KOPT-K1 (cell line): ENCODE measurements at regions not wholly inside any gene's neighbourhood (a gene's known extent, or its start where the extent isn't known, plus 50 kb on each side); places are given as distances from the start of the nearest gene placed in this dataset.
"Not testable (repeated sequence)": the region's sequence is repeated elsewhere in the genome, so short reads cannot be mapped to it uniquely, and the experiment has no call there.

Source experiments
- H3K27ac ChIP-seq: fragments of 200-600 bp; sonication (generic); 2 replicates; pipeline ENCODE4 v1.5.1; 2016; ENCODE audit warnings: antibody characterized with exemption, mild to moderate bottlenecking, low read depth, low read length; ENCODE audit not compliant: poor library complexity, severe bottlenecking
- H3K36me3 ChIP-seq: fragments of 200-600 bp; sonication (generic); 2 replicates; pipeline ENCODE4 v1.5.1; 2017; ENCODE audit warnings: antibody characterized with exemption, mild to moderate bottlenecking, low read length, moderate library complexity; ENCODE audit not compliant: insufficient read depth
- H3K9me3 ChIP-seq: fragments of 200-600 bp; sonication (generic); 2 replicates; pipeline ENCODE4 v1.5.1; 2017; ENCODE audit warnings: antibody characterized with exemption, low read length, mild to moderate bottlenecking; ENCODE audit not compliant: insufficient read depth, poor library complexity, severe bottlenecking

DNA sequence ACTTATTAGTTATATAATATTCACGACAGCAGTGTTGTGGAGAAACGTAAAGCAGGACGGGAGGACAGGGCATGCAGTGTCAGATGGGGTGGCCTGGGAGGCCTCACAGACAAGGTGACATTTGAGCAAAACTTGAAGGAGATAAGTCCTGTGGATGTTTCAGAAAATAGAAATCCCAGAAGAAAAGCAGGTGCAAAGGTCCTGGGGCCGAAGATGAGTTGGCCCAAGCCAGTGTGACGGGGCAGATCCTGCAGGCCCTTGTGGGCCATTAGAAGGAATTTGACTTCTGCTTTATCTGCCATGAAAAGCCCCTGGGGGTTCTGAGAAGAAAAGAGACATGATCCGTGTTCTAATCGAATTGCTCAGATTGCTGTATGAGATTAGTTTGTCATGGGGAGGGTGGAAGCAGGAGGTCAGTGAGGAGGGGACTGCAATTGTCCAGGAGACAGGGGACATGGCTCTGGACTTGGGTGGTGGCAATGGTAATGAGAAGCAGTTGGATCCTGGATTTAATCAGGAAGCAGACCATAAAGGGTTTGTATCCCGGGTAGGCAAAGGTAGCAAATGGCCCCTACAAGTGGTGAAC lies 437.4 kb upstream of the SULF2 start:
- Histone ChIP-seq H3K36me3 (no peaks in the 10 kb centered on the region), H3K9me3 (no peaks in the 10 kb centered on the region), H3K27ac (no peak overlapping the region)

DNA sequence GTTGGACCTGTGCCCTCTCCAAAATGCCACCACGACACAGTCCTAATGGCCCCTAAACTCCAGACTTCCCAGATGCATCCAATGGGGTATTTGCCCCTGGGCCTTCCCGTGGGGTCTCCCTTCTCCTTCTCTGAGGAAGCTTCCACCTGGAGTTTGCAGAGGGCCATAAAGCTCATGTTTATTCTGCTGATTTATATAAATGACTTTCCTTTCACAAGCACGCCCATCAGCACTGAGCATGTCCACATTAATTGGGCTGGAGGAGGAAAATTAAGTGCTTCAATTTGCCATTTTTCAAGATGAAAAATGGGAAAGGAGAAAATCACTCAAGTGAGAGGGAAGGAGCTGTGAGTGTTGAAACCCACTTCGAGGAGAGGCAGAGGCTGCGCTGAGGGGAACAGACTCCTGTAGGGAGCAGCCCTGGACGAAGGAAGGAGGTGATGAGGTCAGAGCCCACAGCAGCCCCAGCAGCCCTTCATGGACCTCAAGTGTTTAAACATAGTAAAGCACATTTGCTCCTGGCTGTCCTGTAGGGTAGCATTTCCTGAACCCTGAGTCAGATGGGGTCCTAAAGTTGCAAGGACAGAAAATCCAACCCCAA lies 434.9 kb upstream of the SULF2 start:
- H3K9me3 ChIP-seq, result no peaks in the 10 kb centered on the region
- no peak overlapping the region for H3K27ac ChIP-seq
- no peaks in the 10 kb centered on the region for H3K36me3 ChIP-seq

DNA sequence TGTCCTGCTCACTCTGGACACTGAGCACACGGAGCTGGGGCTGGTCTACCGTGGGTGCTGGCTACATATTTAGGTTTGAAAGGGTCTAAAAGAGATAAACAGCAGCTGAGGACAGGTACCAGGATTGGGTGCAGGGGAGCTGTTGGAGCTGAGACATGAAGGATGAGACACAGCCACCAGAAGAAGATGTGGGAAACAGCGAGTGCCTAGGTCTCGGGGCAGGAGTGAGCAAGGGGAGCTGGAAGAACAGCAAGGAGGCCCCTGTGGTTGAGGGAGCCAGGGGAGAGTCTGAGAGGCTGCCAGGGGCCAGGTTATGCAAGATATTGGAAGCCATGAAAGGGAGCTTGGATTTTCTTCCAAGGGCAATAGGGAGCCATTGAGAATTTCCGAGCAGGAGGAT lies 434.0 kb upstream of the SULF2 start:
- no peaks in the 10 kb centered on the region for H3K9me3 ChIP-seq
- no peak overlapping the region for H3K27ac ChIP-seq
- H3K36me3 ChIP-seq, result no peaks in the 10 kb centered on the region

DNA sequence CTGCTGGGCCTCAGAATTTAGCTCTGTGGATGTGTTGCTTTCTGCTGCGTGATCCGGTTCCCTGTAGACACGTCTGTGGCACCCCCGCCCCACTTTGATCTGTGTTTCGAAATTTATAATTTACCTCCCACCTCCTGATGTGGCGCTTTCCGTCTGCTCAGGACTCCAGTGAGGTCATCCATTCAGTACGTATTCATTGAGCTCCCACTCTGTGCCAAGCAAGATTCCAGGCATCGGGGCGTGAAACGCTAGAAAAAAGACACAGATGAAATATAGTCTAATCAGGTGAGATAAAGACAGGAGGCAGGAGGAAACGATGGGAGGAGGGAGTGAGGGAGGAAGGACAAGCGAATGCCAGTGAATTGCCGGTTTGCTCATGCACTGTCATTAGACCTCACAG lies 431.9 kb upstream of the SULF2 start:
- Histone ChIP-seq H3K36me3 (no peaks in the 10 kb centered on the region), H3K27ac (no peak overlapping the region), H3K9me3 (no peaks in the 10 kb centered on the region)

DNA sequence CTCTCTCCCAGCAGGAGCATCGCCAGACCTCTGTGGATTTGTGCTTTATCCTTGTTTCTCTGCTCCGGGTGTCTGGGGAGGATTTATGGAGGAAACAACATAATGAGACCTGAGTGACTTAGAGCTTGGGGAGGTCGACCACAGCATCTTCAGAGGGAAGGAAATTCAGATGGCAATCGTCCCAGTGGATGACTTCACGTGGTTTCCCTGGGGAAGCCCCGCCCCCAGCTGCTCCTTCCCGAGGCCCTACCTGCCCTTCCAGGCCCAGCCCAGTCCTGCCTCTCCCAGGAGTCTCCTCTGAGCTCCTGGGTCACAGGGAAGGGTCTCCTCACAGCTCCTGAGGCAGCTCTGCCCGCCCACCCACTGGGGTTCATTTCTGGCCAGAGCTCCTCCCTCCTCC lies 430.3 kb upstream of the SULF2 start:
- H3K9me3 ChIP-seq, result no peaks in the 10 kb centered on the region
- H3K27ac ChIP-seq, result no peak overlapping the region
- H3K36me3 ChIP-seq, result no peaks in the 10 kb centered on the region

DNA sequence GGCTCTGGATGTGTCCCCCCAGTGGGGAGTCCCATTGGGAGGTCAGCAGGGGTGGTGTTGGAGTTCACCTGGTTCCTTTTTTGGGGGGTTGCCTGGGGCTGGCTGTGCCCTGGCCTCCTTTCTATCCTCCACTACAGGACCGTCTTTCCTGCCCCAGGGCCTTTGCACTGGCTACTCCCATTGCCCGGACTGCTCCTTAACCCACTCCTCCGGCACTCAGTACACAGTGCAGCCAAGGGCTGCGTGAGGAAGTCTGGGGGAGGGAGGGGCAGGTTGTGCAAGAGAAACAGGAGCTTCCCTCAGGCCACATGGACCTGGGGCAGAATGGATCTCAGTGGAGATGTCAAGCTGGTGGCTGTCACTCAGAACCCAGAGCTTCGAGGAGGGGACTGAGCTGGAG lies 429.3 kb upstream of the SULF2 start:
- no peak overlapping the region for H3K27ac ChIP-seq
- no peaks in the 10 kb centered on the region for H3K36me3 ChIP-seq
- no peaks in the 10 kb centered on the region for H3K9me3 ChIP-seq

DNA sequence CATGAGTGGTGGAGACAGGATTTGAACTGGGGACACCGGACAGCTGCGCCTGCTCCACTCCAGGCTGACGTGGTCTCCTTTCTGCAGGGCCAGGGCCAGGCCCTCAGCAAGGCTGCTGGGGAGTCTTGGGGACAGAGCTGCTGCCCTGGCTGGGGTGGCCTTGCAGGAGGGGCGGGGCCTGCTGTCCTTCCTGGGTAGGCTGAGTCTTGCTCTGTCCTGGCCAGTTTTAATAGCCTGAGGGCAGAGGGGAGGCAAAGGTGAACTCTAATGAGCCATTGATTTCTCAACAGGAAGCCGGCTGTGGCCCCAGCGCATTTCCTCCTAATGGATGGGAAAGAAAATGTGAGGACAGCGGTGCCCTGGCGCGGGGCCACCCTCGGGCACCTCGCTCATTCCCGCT lies 428.4 kb upstream of the SULF2 start:
- H3K9me3 ChIP-seq, H3K27ac ChIP-seq, H3K36me3 ChIP-seq: not testable (repeated sequence)

DNA sequence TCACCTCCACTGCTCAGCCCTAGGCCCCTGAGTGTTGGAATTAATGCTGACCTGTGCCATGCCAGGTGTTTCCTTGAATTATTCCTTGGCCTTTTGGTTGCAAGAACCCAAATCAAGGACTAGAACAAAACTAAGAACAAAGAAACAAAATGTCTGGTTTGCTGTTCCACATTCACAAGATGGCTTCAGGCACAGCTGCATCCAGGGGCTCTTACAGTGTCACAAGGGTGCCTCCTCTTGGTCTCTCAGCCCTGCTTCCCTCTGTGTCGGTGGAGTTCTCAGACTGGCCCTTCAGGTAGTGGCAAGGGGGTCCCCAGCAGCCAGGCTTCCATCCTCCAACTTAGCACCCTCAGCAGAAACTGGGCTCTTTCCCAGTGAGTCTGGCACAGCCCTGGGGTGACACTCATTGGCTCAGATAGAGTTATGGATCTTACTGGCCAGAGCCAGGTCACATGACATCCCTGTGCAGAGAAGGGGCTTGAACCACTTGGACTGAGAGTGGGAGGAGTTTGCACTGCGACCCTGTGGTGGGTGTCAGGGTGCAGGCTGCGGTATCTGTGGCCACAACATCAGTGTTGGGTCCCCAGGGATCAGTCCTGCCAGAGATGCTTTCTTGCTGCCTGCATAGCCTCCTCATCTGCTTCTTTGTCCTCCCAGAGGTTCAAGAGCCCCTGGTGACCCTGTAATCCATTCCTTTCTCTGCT lies 427.7 kb upstream of the SULF2 start:
- Histone ChIP-seq H3K9me3 (no peaks in the 10 kb centered on the region), H3K27ac (no peak overlapping the region), H3K36me3 (no peaks in the 10 kb centered on the region)

DNA sequence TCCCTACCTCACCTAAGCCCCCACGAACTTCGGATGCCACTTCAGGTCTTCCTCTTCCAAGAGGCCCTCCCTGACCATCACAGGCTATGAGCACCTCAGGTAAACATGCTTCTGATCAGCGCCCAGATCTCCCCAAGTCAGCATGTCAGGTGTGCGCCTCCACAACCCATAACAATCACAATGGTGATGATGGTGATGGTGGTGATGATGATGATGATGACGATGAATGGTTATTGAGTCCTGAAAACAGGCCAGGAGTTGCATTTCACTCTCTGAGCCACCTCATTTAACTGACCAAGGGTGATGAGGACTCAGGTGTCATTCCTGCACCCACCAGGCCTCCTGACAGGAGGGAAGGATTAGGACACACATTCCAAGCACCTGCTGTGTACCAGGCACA lies 426.6 kb upstream of the SULF2 start:
- H3K27ac ChIP-seq, result no peak overlapping the region
- no peaks in the 10 kb centered on the region for H3K9me3 ChIP-seq
- no peaks in the 10 kb centered on the region for H3K36me3 ChIP-seq

DNA sequence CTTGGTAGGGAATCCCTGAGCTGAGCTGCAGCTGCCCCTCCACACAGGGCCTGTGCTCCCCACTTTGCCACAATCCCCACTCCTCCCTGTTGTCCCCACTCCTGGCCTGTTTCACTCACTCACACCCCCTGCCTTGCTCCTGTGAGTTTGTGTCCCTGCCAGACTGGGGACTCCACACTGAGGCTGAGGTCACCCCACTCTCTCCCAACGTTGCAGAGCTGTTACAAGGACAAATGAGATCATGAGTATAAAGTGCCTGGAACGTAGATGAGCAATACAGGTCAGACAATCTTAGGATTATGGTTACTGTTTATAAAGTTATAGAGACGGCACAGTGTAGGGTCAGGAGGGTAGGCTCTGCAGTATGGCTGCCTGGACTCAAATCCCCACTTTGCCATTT lies 426.0 kb upstream of the SULF2 start:
- Histone ChIP-seq H3K36me3 (no peaks in the 10 kb centered on the region), H3K27ac (no peak overlapping the region)

DNA sequence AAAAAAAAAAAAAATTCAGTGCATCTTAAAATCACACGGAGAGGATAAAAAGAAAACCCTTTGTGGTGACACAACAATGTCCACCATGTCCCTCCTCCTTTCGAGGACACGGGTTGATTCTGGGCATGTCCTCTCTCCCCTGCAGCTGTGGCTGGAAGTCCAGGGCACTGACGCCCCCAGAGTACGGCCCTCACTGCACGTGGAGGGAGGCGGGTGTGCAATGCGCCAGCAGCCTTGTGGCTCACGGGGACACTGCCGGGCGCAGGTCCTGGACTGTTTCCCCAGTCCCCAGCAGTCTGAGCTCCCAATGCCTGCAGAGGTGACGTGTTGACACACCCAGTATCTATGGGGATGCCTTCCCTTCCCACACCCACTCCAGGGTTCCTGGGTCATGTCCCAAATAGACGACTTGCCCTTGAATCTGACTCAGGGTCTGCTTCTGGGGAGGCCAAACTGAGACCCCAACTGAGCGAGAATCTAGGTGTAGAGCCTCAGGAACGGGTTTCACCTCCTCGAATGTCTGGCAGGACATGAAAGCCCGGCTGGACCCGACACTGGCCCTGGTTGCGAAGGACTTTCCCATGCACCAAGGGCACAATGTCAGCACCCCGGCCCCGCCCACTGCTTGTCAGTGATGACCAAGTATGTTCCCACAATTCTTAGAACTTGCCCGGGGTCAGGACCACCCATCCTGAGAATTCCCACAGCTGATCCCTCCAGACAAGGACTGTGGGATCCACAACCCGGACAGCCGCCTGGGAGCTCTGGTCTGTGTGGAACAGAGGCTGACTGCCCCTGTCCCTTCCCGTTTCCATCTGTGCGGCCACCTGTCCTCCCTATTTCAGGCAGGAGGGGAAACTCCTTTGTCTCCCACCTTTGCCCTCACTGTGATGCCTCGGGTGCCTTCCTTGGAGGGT lies 425.1 kb upstream of the SULF2 start:
- Histone ChIP-seq H3K36me3 (no peaks in the 10 kb centered on the region), H3K27ac (no peak overlapping the region)

More for the DNA sequence above, 426.0 kb upstream of the SULF2 start:
- H3K9me3 ChIP-seq, result no peaks in the 10 kb centered on the region

DNA sequence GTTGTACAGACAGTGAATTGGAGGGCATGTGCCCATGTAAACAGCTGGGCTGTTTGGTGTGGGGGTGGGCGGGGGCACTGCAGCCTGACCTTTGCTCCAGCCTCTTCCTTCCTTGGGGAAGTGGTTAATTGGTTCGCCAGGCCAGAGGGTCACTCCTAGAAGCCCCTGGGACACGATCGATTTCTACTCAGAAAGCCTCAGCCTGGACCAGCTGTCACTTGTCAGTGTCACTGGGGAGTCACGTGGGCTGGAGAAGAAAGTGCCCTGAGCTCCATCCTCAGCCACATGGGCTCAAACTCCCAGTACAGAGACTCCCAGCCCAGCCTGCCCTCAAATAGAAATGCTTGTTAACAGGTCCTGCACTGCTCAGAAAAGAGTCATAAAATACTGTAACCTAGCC lies 423.8 kb upstream of the SULF2 start:
- no peaks in the 10 kb centered on the region for H3K9me3 ChIP-seq
- H3K27ac ChIP-seq, result no peak overlapping the region
- H3K36me3 ChIP-seq, result no peaks in the 10 kb centered on the region

More for the DNA sequence above, 425.1 kb upstream of the SULF2 start:
- no peaks in the 10 kb centered on the region for H3K9me3 ChIP-seq

DNA sequence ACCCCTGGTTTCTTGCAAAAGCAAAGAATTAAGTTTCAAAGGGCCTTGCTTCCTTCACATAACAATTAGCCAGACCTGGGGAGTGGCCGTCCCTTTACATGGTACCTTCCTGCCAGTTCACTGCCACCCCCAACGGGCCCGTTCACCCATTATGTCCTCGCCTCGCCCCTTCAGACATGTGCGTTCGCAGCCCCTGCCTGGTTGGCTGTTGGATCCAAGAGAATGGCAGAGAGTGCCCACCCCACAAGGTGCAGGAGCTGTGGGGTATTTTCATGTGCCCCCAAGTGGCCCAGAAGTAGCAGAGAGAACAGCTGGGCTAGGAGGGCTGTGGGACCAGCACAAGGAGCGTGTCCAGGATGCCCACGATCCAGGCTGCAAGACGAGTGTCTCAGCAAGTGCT lies 422.9 kb upstream of the SULF2 start:
- Histone ChIP-seq H3K9me3 (no peaks in the 10 kb centered on the region), H3K27ac (no peak overlapping the region), H3K36me3 (no peaks in the 10 kb centered on the region)

DNA sequence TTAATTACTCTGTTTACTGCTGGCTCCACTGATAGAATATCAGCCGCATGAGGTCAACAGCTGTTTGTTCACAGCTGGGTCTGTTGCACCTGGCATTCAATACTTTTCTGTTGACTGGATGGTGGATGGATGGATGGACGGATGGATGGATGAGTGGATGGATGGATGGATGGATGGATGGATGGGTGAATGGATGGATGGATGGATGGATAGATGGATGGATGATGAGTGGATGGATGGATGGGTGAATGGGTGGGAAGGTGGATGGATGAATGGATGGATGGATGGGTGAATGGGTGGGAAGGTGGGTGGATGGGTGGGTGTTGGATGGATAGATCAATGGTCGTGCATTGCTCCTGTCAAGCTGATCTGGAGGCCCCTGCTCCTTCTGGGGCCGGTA lies 422.2 kb upstream of the SULF2 start:
- Histone ChIP-seq H3K27ac (no peak overlapping the region), H3K36me3 (no peaks in the 10 kb centered on the region), H3K9me3 (no peaks in the 10 kb centered on the region)

DNA sequence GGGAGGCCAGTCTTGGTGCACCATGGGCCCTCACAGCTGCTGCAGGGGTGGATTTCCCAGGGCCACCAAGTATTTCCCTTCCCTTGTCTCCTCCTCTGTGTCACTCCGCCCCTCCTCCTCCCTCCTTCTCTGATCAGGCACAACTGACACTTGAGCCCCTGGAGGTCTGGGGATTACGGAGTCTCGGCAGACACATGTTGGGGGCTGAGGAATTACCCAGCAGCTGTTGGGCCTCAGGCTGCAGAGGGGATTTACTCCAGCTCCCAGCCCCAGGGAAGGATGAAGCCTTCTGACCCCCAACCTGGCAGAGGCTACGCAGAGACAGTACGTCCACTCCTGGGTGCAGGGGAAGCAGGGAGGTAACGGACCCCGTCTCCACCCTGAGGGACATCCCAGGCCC lies 420.5 kb upstream of the SULF2 start:
- no peaks in the 10 kb centered on the region for H3K9me3 ChIP-seq
- H3K27ac ChIP-seq, result no peak overlapping the region
- H3K36me3 ChIP-seq, result no peaks in the 10 kb centered on the region
